ENCODE measurements at regions not wholly inside any gene's neighbourhood (a gene's known extent, or its start where the extent isn't known, plus 50 kb on each side); places are given as distances from the start of the nearest gene placed in this dataset.

DNA sequence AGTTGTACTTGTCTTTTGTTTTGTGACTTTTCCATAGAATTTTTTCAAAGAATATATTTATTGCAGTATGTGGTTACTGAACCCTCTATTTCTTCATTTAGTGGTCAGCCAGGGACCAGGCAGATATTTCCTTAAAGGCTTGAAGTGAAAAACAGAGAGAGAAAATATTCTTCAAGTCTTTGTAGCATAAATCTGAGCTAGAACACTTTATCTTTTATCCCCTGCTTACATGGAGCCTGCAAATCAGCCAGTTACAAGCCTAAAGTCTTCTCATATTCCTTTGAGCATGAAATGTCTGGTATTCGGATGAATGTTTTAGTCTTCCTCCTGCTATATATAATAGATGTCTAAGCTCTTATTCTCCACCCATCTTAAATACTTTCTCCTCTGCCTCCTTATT is 1557.5 kb upstream of the ACVR2A start:
- TF ChIP-seq, protein P1, sequence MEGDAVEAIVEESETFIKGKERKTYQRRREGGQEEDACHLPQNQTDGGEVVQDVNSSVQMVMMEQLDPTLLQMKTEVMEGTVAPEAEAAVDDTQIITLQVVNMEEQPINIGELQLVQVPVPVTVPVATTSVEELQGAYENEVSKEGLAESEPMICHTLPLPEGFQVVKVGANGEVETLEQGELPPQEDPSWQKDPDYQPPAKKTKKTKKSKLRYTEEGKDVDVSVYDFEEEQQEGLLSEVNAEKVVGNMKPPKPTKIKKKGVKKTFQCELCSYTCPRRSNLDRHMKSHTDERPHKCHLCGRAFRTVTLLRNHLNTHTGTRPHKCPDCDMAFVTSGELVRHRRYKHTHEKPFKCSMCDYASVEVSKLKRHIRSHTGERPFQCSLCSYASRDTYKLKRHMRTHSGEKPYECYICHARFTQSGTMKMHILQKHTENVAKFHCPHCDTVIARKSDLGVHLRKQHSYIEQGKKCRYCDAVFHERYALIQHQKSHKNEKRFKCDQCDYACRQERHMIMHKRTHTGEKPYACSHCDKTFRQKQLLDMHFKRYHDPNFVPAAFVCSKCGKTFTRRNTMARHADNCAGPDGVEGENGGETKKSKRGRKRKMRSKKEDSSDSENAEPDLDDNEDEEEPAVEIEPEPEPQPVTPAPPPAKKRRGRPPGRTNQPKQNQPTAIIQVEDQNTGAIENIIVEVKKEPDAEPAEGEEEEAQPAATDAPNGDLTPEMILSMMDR (conservative IDR thresholded peaks at IDR 0.05; ENCODE audit: low read depth, low read length) = no peak
- TF ChIP-seq EZH2 (IDR thresholded peaks at IDR 0.05; ENCODE audit: borderline replicate concordance, low read depth, low read length, poor library complexity, severe bottlenecking) = no peak
